GM12878 (cell line): ENCODE measurements at regions not wholly inside any gene's neighbourhood (a gene's known extent, or its start where the extent isn't known, plus 50 kb on each side); places are given as distances from the start of the nearest gene placed in this dataset.

Source experiments
- BHLHE40 ChIP-seq, 2 experiments: fragments of 450-650 bp in 1 of 2; IDR thresholded peaks; 2 replicates each; pipeline ENCODE4 v1.6.1; 2011 to 2017; ENCODE audit warnings: low read depth in 2 of 2, borderline replicate concordance in 1 of 2, improper control_type of control experiment in 1 of 2, low read length in 1 of 2, mild to moderate bottlenecking in 1 of 2
- CHD1 ChIP-seq: IDR thresholded peaks from 2 replicates; pipeline ENCODE4 v1.6.1; 2012; ENCODE audit warnings: low read depth, low read length, improper control_type of control experiment
- CTCF ChIP-seq, 3 experiments: IDR thresholded peaks in 2 of 3; conservative IDR thresholded peaks in 1 of 3; 2 replicates each; pipeline ENCODE4 v1.5.1; 2011; ENCODE audit warnings: low read depth in 3 of 3, low read length in 3 of 3, mild to moderate bottlenecking in 3 of 3, control low read depth in 2 of 3, moderate library complexity in 2 of 3, inconsistent platforms in 1 of 3, mixed read lengths in 1 of 3; ENCODE audit not compliant: control insufficient read depth in 2 of 3, insufficient read depth in 1 of 3; ENCODE audit errors: extremely low read depth in 1 of 3
- HCFC1 ChIP-seq: fragments of 150-350 bp; IDR thresholded peaks from 2 replicates; pipeline ENCODE4 v1.6.1; 2014; ENCODE audit warnings: low read length
- MAX ChIP-seq: IDR thresholded peaks from 2 replicates; pipeline ENCODE4 v1.6.1; 2012; ENCODE audit warnings: low read depth, low read length, improper control_type of control experiment
- POLR2A ChIP-seq: IDR thresholded peaks from 2 replicates; pipeline ENCODE4 v1.6.1; 2011; ENCODE audit warnings: low read depth, mild to moderate bottlenecking, low read length
- POLR2AphosphoS2 ChIP-seq: IDR thresholded peaks from 2 replicates; pipeline ENCODE4 v1.6.1; 2011; ENCODE audit warnings: low read depth, mild to moderate bottlenecking, low read length, improper control_type of control experiment, moderate library complexity
- REST ChIP-seq: IDR thresholded peaks from 2 replicates; pipeline ENCODE4 v1.6.1; 2012; ENCODE audit warnings: mild to moderate bottlenecking, low read depth, low read length
- SIN3A ChIP-seq: IDR thresholded peaks from 2 replicates; pipeline ENCODE4 v1.6.1; 2012; ENCODE audit warnings: low read depth, low read length, improper control_type of control experiment
- TF ChIP-seq, protein P1 (sequence below): IDR thresholded peaks from 2 replicates; pipeline ENCODE4 v1.6.1; 2011; ENCODE audit warnings: low read depth, low read length, improper control_type of control experiment, borderline replicate concordance
- TF ChIP-seq, protein P2 (sequence below): fragments of 450-650 bp; IDR thresholded peaks from 2 replicates; pipeline ENCODE4 v1.6.1; 2016; ENCODE audit warnings: mild to moderate bottlenecking
- TF ChIP-seq, protein P3 (sequence below): IDR thresholded peaks from 2 replicates; pipeline ENCODE4 v1.6.1; 2011; ENCODE audit warnings: borderline replicate concordance, low read depth, mild to moderate bottlenecking, moderate library complexity, low read length; ENCODE audit not compliant: insufficient read depth, poor library complexity, severe bottlenecking

GRCh38 chr5:112554101-112554977 is 135.3 kb upstream of the EPB41L4A start:
- TF ChIP-seq CHD1 (no peak), BHLHE40 (IDR thresholded peaks at IDR 0.05; ENCODE audit: borderline replicate concordance in 1 of 2, low read depth in 2 of 2, low read length in 1 of 2) (no peak), MAX (no peak), POLR2A (no peak), SIN3A (no peak), CTCF (IDR thresholded peaks at IDR 0.05 in 2 of 3, conservative IDR thresholded peaks at IDR 0.05 in 1 of 3; ENCODE audit: control insufficient read depth in 2 of 3, extremely low read depth in 1 of 3, insufficient read depth in 1 of 3, low read depth in 3 of 3, low read length in 3 of 3) (no peak), HCFC1 (no peak), POLR2AphosphoS2 (no peak), REST (no peak)
- TF ChIP-seq, protein P1, sequence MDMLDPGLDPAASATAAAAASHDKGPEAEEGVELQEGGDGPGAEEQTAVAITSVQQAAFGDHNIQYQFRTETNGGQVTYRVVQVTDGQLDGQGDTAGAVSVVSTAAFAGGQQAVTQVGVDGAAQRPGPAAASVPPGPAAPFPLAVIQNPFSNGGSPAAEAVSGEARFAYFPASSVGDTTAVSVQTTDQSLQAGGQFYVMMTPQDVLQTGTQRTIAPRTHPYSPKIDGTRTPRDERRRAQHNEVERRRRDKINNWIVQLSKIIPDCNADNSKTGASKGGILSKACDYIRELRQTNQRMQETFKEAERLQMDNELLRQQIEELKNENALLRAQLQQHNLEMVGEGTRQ: no peak
- TF ChIP-seq, protein P2, sequence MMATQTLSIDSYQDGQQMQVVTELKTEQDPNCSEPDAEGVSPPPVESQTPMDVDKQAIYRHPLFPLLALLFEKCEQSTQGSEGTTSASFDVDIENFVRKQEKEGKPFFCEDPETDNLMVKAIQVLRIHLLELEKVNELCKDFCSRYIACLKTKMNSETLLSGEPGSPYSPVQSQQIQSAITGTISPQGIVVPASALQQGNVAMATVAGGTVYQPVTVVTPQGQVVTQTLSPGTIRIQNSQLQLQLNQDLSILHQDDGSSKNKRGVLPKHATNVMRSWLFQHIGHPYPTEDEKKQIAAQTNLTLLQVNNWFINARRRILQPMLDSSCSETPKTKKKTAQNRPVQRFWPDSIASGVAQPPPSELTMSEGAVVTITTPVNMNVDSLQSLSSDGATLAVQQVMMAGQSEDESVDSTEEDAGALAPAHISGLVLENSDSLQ: no peak
- TF ChIP-seq, protein P3, sequence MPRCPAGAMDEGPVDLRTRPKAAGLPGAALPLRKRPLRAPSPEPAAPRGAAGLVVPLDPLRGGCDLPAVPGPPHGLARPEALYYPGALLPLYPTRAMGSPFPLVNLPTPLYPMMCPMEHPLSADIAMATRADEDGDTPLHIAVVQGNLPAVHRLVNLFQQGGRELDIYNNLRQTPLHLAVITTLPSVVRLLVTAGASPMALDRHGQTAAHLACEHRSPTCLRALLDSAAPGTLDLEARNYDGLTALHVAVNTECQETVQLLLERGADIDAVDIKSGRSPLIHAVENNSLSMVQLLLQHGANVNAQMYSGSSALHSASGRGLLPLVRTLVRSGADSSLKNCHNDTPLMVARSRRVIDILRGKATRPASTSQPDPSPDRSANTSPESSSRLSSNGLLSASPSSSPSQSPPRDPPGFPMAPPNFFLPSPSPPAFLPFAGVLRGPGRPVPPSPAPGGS: no peak
